ENCODE measurements at regions not wholly inside any gene's neighbourhood (a gene's known extent, or its start where the extent isn't known, plus 50 kb on each side); places are given as distances from the start of the nearest gene placed in this dataset.

DNA sequence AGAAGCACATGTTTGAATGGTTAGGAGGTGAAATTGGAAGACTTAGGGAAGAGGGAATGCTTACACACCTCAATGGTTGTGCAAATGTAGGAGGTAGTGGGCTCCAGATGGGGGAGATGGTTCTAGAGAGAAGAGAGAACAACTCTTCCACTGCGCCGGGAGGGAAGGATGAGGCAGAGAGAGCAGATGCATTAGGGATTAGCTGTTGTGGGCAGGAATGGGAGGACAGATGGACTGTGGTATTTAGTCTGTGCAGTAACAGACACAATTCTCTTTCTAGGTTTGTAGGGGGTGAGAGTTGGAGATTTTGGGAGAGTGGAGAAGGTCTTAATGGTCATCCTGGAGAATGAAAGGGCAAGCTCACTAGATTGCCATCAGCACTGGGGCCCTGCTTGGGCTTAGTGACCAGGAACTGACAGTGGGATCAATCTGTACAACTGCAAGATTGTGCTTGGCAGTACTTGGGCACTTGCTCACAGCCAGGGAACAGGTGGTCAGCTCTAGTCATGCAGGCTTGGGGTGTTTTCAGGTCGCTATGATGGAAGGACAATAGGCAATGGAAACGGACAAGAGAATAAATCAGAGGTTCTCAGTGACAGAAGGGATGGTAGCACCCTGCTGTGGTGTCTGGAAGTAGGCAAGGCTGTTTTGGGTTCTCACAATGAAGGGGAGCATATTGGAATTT, 182.0 kb upstream of the MYLIP start:
- CTCF ChIA-PET = no interaction called here
- intact Hi-C loops (cut with micrococcal nuclease) = no loop called here
- Histone ChIP-seq H3K36me3 (ENCODE audit: control insufficient read depth in 1 of 2, insufficient read depth in 2 of 2, low read length in 2 of 2) (no peaks in the 10 kb centered on the region), H3K4me1 (ENCODE audit: control insufficient read depth in 1 of 2, insufficient read depth in 2 of 2, low read length in 2 of 2) (no peaks in the 10 kb centered on the region; a peak in 1 of 4 replicates), H3K4me2 (ENCODE audit: low read length) (no peak overlapping the region), H3K4me3 (replicated peaks in 1 of 2; ENCODE audit: low read depth in 1 of 2, low read length in 2 of 2) (no peak overlapping the region), H3K79me2 (ENCODE audit: insufficient read depth, low read length) (no peaks in the 10 kb centered on the region), H3K9me2 (ENCODE audit: insufficient read depth) (no peaks in the 10 kb centered on the region), H4K20me1 (ENCODE audit: insufficient read depth) (no peaks in the 10 kb centered on the region), H2AFZ (ENCODE audit: low read depth, low read length, poor library complexity, severe bottlenecking) (no peak overlapping the region), H3K9ac (ENCODE audit: low read length) (no peak overlapping the region), H3K27me3 (ENCODE audit: insufficient read depth, low read length) (0 out of 2 replicates have a peak, but pooled peaks cover 7% of the 10 kb centered on the region), H3K9me3 (ENCODE audit: control insufficient read depth in 1 of 2, insufficient read depth in 1 of 2, low read depth in 1 of 2, low read length in 2 of 2) (no peaks in the 10 kb centered on the region), H3K27ac (ENCODE audit: low read depth, low read length) (no peak overlapping the region)
- RAD21 ChIA-PET (ENCODE audit: low non-redundant PET in 1 of 2, low total read pairs in 2 of 2, uncharacterized antibody in 2 of 2, unreplicated experiment in 2 of 2) = no interaction called here
- TF ChIP-seq POLR2A (IDR thresholded peaks at IDR 0.05; ENCODE audit: borderline replicate concordance, extremely low read depth, insufficient read depth, insufficient read length) = no peak
- no peak for TF ChIP-seq SIN3A (IDR thresholded peaks at IDR 0.05; ENCODE audit: low read depth)
- no peak for TF ChIP-seq MAX (IDR thresholded peaks at IDR 0.05)
- TF ChIP-seq JUND (IDR thresholded peaks at IDR 0.05) = no peak
- TF ChIP-seq FOSL1 (IDR thresholded peaks at IDR 0.05; ENCODE audit: low read depth) = no peak
- TF ChIP-seq SRF (IDR thresholded peaks at IDR 0.05; ENCODE audit: low read depth) = no peak
- no peak for TF ChIP-seq CBX3 (IDR thresholded peaks at IDR 0.05; ENCODE audit: low read depth)
- no peak for TF ChIP-seq ELF1 (IDR thresholded peaks at IDR 0.05; ENCODE audit: borderline replicate concordance, low read depth)
- no peak for TF ChIP-seq REST (IDR thresholded peaks at IDR 0.05; ENCODE audit: low read depth)
- no peak for TF ChIP-seq ZBTB33 (IDR thresholded peaks at IDR 0.05; ENCODE audit: extremely low read depth, insufficient replicate concordance, low read length)
- ATAC-seq = no peak
- no TSS peak for BruUV-seq (replicated peaks)
- DNase-seq (ENCODE audit: low read depth, low spot score) = no peak
- POLR2A ChIA-PET = no interaction called here
